OCI-LY3 (cell line): ENCODE measurements at regions not wholly inside any gene's neighbourhood (a gene's known extent, or its start where the extent isn't known, plus 50 kb on each side); places are given as distances from the start of the nearest gene placed in this dataset.

Experiments used
- H2AFZ ChIP-seq: fragments of 200-600, 300-600 bp; shearing (Covaris generic); 2 replicates; pipeline ENCODE4 v1.6.0; 2014; ENCODE audit warnings: antibody characterized with exemption, low read depth, low read length
- H3K27ac ChIP-seq: fragments of 200-600, 300-600 bp; sonication (generic); 2 replicates; pipeline ENCODE4 v1.5.1; 2014; ENCODE audit warnings: mild to moderate bottlenecking, low read length, moderate library complexity, mixed read lengths
- H3K27me3 ChIP-seq: fragments of 200-600, 300-600 bp; sonication (generic); 2 replicates; pipeline ENCODE4 v1.6.1; 2014; ENCODE audit warnings: low read depth, low read length, mixed read lengths
- H3K36me3 ChIP-seq: fragments of 200-600, 300-600 bp; sonication (generic); replicated peaks from 2 replicates; pipeline ENCODE3; 2014; ENCODE audit warnings: low read depth, low read length, mixed read lengths
- H3K4me1 ChIP-seq: fragments of 300-600, 200-600 bp; sonication (generic); 2 replicates; pipeline ENCODE4 v1.6.1; 2014; ENCODE audit warnings: low read length, mixed read lengths
- H3K4me2 ChIP-seq: fragments of 200-600, 300-600 bp; sonication (generic); 2 replicates; pipeline ENCODE4 v1.6.1; 2014; ENCODE audit warnings: low read length, mixed read lengths
- H3K4me3 ChIP-seq: fragments of 300-600, 200-600 bp; sonication (generic); 2 replicates; pipeline ENCODE4 v1.5.1; 2014; ENCODE audit warnings: antibody characterized with exemption, mild to moderate bottlenecking, low read length, moderate library complexity
- H3K79me2 ChIP-seq: fragments of 300-600, 200-600 bp; shearing (Covaris generic); 2 replicates; pipeline ENCODE4 v1.6.1; 2014; ENCODE audit warnings: mild to moderate bottlenecking, low read length, mixed read lengths
- H3K9ac ChIP-seq: fragments of 300-600, 200-600 bp; shearing (Covaris generic); 2 replicates; pipeline ENCODE4 v1.6.0; 2014; ENCODE audit warnings: mild to moderate bottlenecking, low read length, moderate library complexity
- H3K9me3 ChIP-seq: fragments of 200-600, 300-600 bp; shearing (Covaris generic); 2 replicates; pipeline ENCODE4 v1.6.1; 2014; ENCODE audit warnings: low read length, mixed read lengths; ENCODE audit not compliant: insufficient read depth
- H4K20me1 ChIP-seq: fragments of 200-600, 300-600 bp; sonication (generic); 2 replicates; pipeline ENCODE4 v1.6.1; 2016; ENCODE audit warnings: low read length, mixed read lengths; ENCODE audit not compliant: insufficient read depth
- EZH2phosphoT487 ChIP-seq: fragments of 200-600 bp; shearing (Covaris generic); IDR thresholded peaks from 2 replicates; pipeline ENCODE4 v1.6.1; 2018; ENCODE audit warnings: antibody characterized with exemption, mixed run types, low read depth
- TF ChIP-seq, protein P1 (sequence below): fragments of 200-600, 300-600 bp; sonication (generic); IDR thresholded peaks from 2 replicates; pipeline ENCODE4 v1.5.1; 2014; ENCODE audit warnings: antibody characterized with exemption, low read length, low read depth

- H3K27me3 ChIP-seq: no peaks in the 10 kb centered on the region
- no peak overlapping the region for H3K4me2 ChIP-seq
- no peak overlapping the region for H3K9ac ChIP-seq
- H3K4me1 ChIP-seq: no peaks in the 10 kb centered on the region
- no peak overlapping the region for H2AFZ ChIP-seq
- no peak overlapping the region for H3K4me3 ChIP-seq
- H4K20me1 ChIP-seq: no peaks in the 10 kb centered on the region
- TF ChIP-seq, protein P1, sequence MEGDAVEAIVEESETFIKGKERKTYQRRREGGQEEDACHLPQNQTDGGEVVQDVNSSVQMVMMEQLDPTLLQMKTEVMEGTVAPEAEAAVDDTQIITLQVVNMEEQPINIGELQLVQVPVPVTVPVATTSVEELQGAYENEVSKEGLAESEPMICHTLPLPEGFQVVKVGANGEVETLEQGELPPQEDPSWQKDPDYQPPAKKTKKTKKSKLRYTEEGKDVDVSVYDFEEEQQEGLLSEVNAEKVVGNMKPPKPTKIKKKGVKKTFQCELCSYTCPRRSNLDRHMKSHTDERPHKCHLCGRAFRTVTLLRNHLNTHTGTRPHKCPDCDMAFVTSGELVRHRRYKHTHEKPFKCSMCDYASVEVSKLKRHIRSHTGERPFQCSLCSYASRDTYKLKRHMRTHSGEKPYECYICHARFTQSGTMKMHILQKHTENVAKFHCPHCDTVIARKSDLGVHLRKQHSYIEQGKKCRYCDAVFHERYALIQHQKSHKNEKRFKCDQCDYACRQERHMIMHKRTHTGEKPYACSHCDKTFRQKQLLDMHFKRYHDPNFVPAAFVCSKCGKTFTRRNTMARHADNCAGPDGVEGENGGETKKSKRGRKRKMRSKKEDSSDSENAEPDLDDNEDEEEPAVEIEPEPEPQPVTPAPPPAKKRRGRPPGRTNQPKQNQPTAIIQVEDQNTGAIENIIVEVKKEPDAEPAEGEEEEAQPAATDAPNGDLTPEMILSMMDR: no peak
- no peak for TF ChIP-seq EZH2phosphoT487
- H3K36me3 ChIP-seq: no peaks in the 10 kb centered on the region
- no peaks in the 10 kb centered on the region for H3K9me3 ChIP-seq
- H3K79me2 ChIP-seq: no peaks in the 10 kb centered on the region
- H3K27ac ChIP-seq: no peak overlapping the region
Observed at GRCh38 chr5:77545285-77545684, 53.2 kb upstream of the WDR41 start.
